Type B pancreatic cell (in vitro differentiated cells): ENCODE measurements at regions not wholly inside any gene's neighbourhood (a gene's known extent, or its start where the extent isn't known, plus 50 kb on each side); places are given as distances from the start of the nearest gene placed in this dataset.

ENCODE experiments used
- DNase-seq: peaks from one replicate; pipeline ENCODE4 v3.0.0; 2021; ENCODE audit warnings: mixed read lengths; ENCODE audit not compliant: unreplicated experiment; ENCODE audit errors: extremely low spot score
- H3K27ac Mint-ChIP-seq: 2 replicates; pipeline ENCODE4 v1.8.0; 2021; ENCODE audit warnings: mild to moderate bottlenecking, mixed read lengths
- H3K27me3 Mint-ChIP-seq: 2 replicates; pipeline ENCODE4 v1.8.0; 2021; ENCODE audit warnings: mixed read lengths
- H3K36me3 Mint-ChIP-seq: 2 replicates; pipeline ENCODE4 v1.8.0; 2021; ENCODE audit warnings: mixed read lengths
- H3K4me1 Mint-ChIP-seq: one replicate; pipeline ENCODE4 v1.8.0; 2021; ENCODE audit warnings: mixed read lengths; ENCODE audit not compliant: unreplicated experiment
- H3K4me3 Mint-ChIP-seq: 2 replicates; pipeline ENCODE4 v1.8.0; 2021; ENCODE audit warnings: mild to moderate bottlenecking, mixed read lengths
- H3K9me3 Mint-ChIP-seq: 2 replicates; pipeline ENCODE4 v1.8.0; 2021; ENCODE audit warnings: mixed read lengths
- CTCF ChIP-seq: fragments of 200-600 bp; sonication (generic); conservative IDR thresholded peaks from 2 replicates; pipeline ENCODE4 v1.5.0; 2021; ENCODE audit warnings: antibody characterized with exemption, mild to moderate bottlenecking

GRCh38 chr2:121919803-121920202 lies 164.4 kb downstream of the TSN start:
- Mint-ChIP-seq H3K27ac (no peak overlapping the region), H3K4me3 (no peak overlapping the region), H3K4me1 (no peaks in the 10 kb centered on the region), H3K27me3 (no peaks in the 10 kb centered on the region), H3K9me3 (peaks cover 5% of the 10 kb centered on the region), H3K36me3 (no peaks in the 10 kb centered on the region)
- TF ChIP-seq CTCF, result no peak
- DNase-seq, result no peak

GRCh38 chr2:121925466-121925865 lies 170.0 kb downstream of the TSN start:
- no peaks in the 10 kb centered on the region for H3K36me3 Mint-ChIP-seq
- peaks cover 4% of the 10 kb centered on the region for H3K9me3 Mint-ChIP-seq
- no peak overlapping the region for H3K4me3 Mint-ChIP-seq
- H3K27me3 Mint-ChIP-seq, result peaks cover 9% of the 10 kb centered on the region
- H3K27ac Mint-ChIP-seq, result no peak overlapping the region
- no peak for TF ChIP-seq CTCF
- no peak for DNase-seq
- no peaks in the 10 kb centered on the region for H3K4me1 Mint-ChIP-seq

- peaks cover 14% of the 10 kb centered on the region for H3K27me3 Mint-ChIP-seq
- no peak for DNase-seq
- no peaks in the 10 kb centered on the region for H3K9me3 Mint-ChIP-seq
- no peaks in the 10 kb centered on the region for H3K36me3 Mint-ChIP-seq
- no peak for TF ChIP-seq CTCF
- no peak overlapping the region for H3K4me3 Mint-ChIP-seq
- H3K27ac Mint-ChIP-seq, result no peak overlapping the region
- peaks cover 8% of the 10 kb centered on the region for H3K4me1 Mint-ChIP-seq
These were observed 187.8 kb downstream of the TSN start for GRCh38 chr2:121943285-121943684.

GRCh38 chr2:121944072-121944831 lies 188.8 kb downstream of the TSN start:
- Mint-ChIP-seq H3K9me3 (no peaks in the 10 kb centered on the region), H3K27ac (no peak overlapping the region), H3K27me3 (peaks cover 19% of the 10 kb centered on the region), H3K36me3 (no peaks in the 10 kb centered on the region), H3K4me1 (peaks cover 8% of the 10 kb centered on the region), H3K4me3 (no peak overlapping the region)
- DNase-seq, result no peak
- no peak for TF ChIP-seq CTCF

- H3K27ac Mint-ChIP-seq, result no peak overlapping the region
- no peak for TF ChIP-seq CTCF
- DNase-seq, result no peak
- peaks cover 8% of the 10 kb centered on the region for H3K4me1 Mint-ChIP-seq
- no peaks in the 10 kb centered on the region for H3K36me3 Mint-ChIP-seq
- H3K4me3 Mint-ChIP-seq, result no peak overlapping the region
- peaks cover 25% of the 10 kb centered on the region for H3K27me3 Mint-ChIP-seq
- H3K9me3 Mint-ChIP-seq, result no peaks in the 10 kb centered on the region
These were observed 192.2 kb downstream of the TSN start for GRCh38 chr2:121947674-121948073.
